Type B pancreatic cell (in vitro differentiated cells): ENCODE measurements at regions not wholly inside any gene's neighbourhood (a gene's known extent, or its start where the extent isn't known, plus 50 kb on each side); places are given as distances from the start of the nearest gene placed in this dataset.

Experiments used
- DNase-seq: peaks from one replicate; pipeline ENCODE4 v3.0.0; 2021; ENCODE audit warnings: mixed read lengths; ENCODE audit not compliant: unreplicated experiment; ENCODE audit errors: extremely low spot score
- H3K27ac Mint-ChIP-seq: 2 replicates; pipeline ENCODE4 v1.8.0; 2021; ENCODE audit warnings: mild to moderate bottlenecking, mixed read lengths
- H3K27me3 Mint-ChIP-seq: 2 replicates; pipeline ENCODE4 v1.8.0; 2021; ENCODE audit warnings: mixed read lengths
- H3K36me3 Mint-ChIP-seq: 2 replicates; pipeline ENCODE4 v1.8.0; 2021; ENCODE audit warnings: mixed read lengths
- H3K4me1 Mint-ChIP-seq: one replicate; pipeline ENCODE4 v1.8.0; 2021; ENCODE audit warnings: mixed read lengths; ENCODE audit not compliant: unreplicated experiment
- H3K4me3 Mint-ChIP-seq: 2 replicates; pipeline ENCODE4 v1.8.0; 2021; ENCODE audit warnings: mild to moderate bottlenecking, mixed read lengths
- H3K9me3 Mint-ChIP-seq: 2 replicates; pipeline ENCODE4 v1.8.0; 2021; ENCODE audit warnings: mixed read lengths
- CTCF ChIP-seq: fragments of 200-600 bp; sonication (generic); conservative IDR thresholded peaks from 2 replicates; pipeline ENCODE4 v1.5.0; 2021; ENCODE audit warnings: antibody characterized with exemption, mild to moderate bottlenecking

- no peak for TF ChIP-seq CTCF
- Mint-ChIP-seq H3K27ac (no peak overlapping the region), H3K36me3 (no peaks in the 10 kb centered on the region), H3K4me1 (peaks cover 9% of the 10 kb centered on the region), H3K27me3 (no peaks in the 10 kb centered on the region), H3K9me3 (peaks cover 5% of the 10 kb centered on the region), H3K4me3 (no peak overlapping the region)
- no peak for DNase-seq
These were observed 182.8 kb upstream of the ELAC2 start for GRCh38 chr17:13200671-13201070.

- DNase-seq, result no peak
- Mint-ChIP-seq H3K4me1 (peaks cover 13% of the 10 kb centered on the region), H3K9me3 (peaks cover 5% of the 10 kb centered on the region), H3K36me3 (no peaks in the 10 kb centered on the region), H3K4me3 (no peak overlapping the region), H3K27me3 (no peaks in the 10 kb centered on the region), H3K27ac (no peak overlapping the region)
- no peak for TF ChIP-seq CTCF
These were observed 181.6 kb upstream of the ELAC2 start for GRCh38 chr17:13199425-13199824.

GRCh38 chr17:13197586-13197985, 179.8 kb upstream of the ELAC2 start:
- no peak overlapping the region for H3K27ac Mint-ChIP-seq
- H3K4me3 Mint-ChIP-seq, result no peak overlapping the region
- H3K9me3 Mint-ChIP-seq, result peaks cover 5% of the 10 kb centered on the region
- H3K27me3 Mint-ChIP-seq, result no peaks in the 10 kb centered on the region
- TF ChIP-seq CTCF, result no peak
- H3K36me3 Mint-ChIP-seq, result no peaks in the 10 kb centered on the region
- peaks cover 9% of the 10 kb centered on the region for H3K4me1 Mint-ChIP-seq
- no peak for DNase-seq

GRCh38 chr17:13194887-13195286, 177.1 kb upstream of the ELAC2 start:
- no peak for DNase-seq
- Mint-ChIP-seq H3K36me3 (no peaks in the 10 kb centered on the region), H3K9me3 (peaks cover 10% of the 10 kb centered on the region), H3K4me1 (peaks cover 9% of the 10 kb centered on the region), H3K27me3 (no peaks in the 10 kb centered on the region), H3K4me3 (no peak overlapping the region), H3K27ac (no peak overlapping the region)
- TF ChIP-seq CTCF, result no peak

GRCh38 chr17:13182854-13183253, 165.0 kb upstream of the ELAC2 start:
- H3K4me1 Mint-ChIP-seq, result peaks cover 13% of the 10 kb centered on the region
- no peak overlapping the region for H3K4me3 Mint-ChIP-seq
- no peak for DNase-seq
- peak overlapping the region; percentile 59 for H3K27ac Mint-ChIP-seq
- no peaks in the 10 kb centered on the region for H3K9me3 Mint-ChIP-seq
- H3K27me3 Mint-ChIP-seq, result no peaks in the 10 kb centered on the region
- no peaks in the 10 kb centered on the region for H3K36me3 Mint-ChIP-seq
- no peak for TF ChIP-seq CTCF

GRCh38 chr17:13182450-13182849, 164.6 kb upstream of the ELAC2 start:
- Mint-ChIP-seq H3K36me3 (no peaks in the 10 kb centered on the region), H3K27me3 (no peaks in the 10 kb centered on the region), H3K27ac (peak overlapping the region; percentile 59), H3K4me3 (no peak overlapping the region), H3K4me1 (peaks cover 13% of the 10 kb centered on the region), H3K9me3 (no peaks in the 10 kb centered on the region)
- no peak for TF ChIP-seq CTCF
- no peak for DNase-seq
